ENCODE measurements at regions not wholly inside any gene's neighbourhood (a gene's known extent, or its start where the extent isn't known, plus 50 kb on each side); places are given as distances from the start of the nearest gene placed in this dataset.

- TF ChIP-seq, protein P1, sequence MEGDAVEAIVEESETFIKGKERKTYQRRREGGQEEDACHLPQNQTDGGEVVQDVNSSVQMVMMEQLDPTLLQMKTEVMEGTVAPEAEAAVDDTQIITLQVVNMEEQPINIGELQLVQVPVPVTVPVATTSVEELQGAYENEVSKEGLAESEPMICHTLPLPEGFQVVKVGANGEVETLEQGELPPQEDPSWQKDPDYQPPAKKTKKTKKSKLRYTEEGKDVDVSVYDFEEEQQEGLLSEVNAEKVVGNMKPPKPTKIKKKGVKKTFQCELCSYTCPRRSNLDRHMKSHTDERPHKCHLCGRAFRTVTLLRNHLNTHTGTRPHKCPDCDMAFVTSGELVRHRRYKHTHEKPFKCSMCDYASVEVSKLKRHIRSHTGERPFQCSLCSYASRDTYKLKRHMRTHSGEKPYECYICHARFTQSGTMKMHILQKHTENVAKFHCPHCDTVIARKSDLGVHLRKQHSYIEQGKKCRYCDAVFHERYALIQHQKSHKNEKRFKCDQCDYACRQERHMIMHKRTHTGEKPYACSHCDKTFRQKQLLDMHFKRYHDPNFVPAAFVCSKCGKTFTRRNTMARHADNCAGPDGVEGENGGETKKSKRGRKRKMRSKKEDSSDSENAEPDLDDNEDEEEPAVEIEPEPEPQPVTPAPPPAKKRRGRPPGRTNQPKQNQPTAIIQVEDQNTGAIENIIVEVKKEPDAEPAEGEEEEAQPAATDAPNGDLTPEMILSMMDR (conservative IDR thresholded peaks at IDR 0.05; ENCODE audit: low read depth in 2 of 2): no peak
- TF ChIP-seq, protein P2, sequence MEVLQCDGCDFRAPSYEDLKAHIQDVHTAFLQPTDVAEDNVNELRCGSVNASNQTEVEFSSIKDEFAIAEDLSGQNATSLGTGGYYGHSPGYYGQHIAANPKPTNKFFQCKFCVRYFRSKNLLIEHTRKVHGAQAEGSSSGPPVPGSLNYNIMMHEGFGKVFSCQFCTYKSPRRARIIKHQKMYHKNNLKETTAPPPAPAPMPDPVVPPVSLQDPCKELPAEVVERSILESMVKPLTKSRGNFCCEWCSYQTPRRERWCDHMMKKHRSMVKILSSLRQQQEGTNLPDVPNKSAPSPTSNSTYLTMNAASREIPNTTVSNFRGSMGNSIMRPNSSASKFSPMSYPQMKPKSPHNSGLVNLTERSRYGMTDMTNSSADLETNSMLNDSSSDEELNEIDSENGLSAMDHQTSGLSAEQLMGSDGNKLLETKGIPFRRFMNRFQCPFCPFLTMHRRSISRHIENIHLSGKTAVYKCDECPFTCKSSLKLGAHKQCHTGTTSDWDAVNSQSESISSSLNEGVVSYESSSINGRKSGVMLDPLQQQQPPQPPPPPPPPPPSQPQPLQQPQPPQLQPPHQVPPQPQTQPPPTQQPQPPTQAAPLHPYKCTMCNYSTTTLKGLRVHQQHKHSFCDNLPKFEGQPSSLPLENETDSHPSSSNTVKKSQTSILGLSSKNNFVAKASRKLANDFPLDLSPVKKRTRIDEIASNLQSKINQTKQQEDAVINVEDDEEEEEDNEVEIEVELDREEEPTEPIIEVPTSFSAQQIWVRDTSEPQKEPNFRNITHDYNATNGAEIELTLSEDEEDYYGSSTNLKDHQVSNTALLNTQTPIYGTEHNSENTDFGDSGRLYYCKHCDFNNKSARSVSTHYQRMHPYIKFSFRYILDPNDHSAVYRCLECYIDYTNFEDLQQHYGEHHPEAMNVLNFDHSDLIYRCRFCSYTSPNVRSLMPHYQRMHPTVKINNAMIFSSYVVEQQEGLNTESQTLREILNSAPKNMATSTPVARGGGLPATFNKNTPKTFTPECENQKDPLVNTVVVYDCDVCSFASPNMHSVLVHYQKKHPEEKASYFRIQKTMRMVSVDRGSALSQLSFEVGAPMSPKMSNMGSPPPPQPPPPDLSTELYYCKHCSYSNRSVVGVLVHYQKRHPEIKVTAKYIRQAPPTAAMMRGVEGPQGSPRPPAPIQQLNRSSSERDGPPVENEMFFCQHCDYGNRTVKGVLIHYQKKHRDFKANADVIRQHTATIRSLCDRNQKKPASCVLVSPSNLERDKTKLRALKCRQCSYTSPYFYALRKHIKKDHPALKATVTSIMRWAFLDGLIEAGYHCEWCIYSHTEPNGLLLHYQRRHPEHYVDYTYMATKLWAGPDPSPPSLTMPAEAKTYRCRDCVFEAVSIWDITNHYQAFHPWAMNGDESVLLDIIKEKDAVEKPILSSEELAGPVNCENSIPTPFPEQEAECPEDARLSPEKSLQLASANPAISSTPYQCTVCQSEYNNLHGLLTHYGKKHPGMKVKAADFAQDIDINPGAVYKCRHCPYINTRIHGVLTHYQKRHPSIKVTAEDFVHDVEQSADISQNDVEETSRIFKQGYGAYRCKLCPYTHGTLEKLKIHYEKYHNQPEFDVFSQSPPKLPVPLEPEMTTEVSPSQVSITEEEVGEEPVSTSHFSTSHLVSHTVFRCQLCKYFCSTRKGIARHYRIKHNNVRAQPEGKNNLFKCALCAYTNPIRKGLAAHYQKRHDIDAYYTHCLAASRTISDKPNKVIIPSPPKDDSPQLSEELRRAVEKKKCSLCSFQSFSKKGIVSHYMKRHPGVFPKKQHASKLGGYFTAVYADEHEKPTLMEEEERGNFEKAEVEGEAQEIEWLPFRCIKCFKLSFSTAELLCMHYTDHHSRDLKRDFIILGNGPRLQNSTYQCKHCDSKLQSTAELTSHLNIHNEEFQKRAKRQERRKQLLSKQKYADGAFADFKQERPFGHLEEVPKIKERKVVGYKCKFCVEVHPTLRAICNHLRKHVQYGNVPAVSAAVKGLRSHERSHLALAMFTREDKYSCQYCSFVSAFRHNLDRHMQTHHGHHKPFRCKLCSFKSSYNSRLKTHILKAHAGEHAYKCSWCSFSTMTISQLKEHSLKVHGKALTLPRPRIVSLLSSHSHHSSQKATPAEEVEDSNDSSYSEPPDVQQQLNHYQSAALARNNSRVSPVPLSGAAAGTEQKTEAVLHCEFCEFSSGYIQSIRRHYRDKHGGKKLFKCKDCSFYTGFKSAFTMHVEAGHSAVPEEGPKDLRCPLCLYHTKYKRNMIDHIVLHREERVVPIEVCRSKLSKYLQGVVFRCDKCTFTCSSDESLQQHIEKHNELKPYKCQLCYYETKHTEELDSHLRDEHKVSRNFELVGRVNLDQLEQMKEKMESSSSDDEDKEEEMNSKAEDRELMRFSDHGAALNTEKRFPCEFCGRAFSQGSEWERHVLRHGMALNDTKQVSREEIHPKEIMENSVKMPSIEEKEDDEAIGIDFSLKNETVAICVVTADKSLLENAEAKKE (CRISPR knock-in tag; IDR thresholded peaks at IDR 0.05): no peak
- TF ChIP-seq EZH2phosphoT487 (IDR thresholded peaks at IDR 0.05; ENCODE audit: unreplicated experiment) (no peak), ZNF114 (CRISPR knock-in tag; IDR thresholded peaks at IDR 0.05) (no peak), POLR2AphosphoS5 (IDR thresholded peaks at IDR 0.05; ENCODE audit: low read depth) (no peak), CREB1 (CRISPR knock-in tag; IDR thresholded peaks at IDR 0.05; ENCODE audit: low read depth) (no peak), ETS1 (IDR thresholded peaks at IDR 0.05) (no peak)
- TF ChIP-seq, protein P3, sequence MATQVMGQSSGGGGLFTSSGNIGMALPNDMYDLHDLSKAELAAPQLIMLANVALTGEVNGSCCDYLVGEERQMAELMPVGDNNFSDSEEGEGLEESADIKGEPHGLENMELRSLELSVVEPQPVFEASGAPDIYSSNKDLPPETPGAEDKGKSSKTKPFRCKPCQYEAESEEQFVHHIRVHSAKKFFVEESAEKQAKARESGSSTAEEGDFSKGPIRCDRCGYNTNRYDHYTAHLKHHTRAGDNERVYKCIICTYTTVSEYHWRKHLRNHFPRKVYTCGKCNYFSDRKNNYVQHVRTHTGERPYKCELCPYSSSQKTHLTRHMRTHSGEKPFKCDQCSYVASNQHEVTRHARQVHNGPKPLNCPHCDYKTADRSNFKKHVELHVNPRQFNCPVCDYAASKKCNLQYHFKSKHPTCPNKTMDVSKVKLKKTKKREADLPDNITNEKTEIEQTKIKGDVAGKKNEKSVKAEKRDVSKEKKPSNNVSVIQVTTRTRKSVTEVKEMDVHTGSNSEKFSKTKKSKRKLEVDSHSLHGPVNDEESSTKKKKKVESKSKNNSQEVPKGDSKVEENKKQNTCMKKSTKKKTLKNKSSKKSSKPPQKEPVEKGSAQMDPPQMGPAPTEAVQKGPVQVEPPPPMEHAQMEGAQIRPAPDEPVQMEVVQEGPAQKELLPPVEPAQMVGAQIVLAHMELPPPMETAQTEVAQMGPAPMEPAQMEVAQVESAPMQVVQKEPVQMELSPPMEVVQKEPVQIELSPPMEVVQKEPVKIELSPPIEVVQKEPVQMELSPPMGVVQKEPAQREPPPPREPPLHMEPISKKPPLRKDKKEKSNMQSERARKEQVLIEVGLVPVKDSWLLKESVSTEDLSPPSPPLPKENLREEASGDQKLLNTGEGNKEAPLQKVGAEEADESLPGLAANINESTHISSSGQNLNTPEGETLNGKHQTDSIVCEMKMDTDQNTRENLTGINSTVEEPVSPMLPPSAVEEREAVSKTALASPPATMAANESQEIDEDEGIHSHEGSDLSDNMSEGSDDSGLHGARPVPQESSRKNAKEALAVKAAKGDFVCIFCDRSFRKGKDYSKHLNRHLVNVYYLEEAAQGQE (IDR thresholded peaks at IDR 0.05; ENCODE audit: unreplicated experiment): no peak
These were observed 340.6 kb downstream of the ZNF326 start for GRCh38 chr1:90335558-90335957.

Data from GM23338 (cell line).